ENCODE measurements at regions not wholly inside any gene's neighbourhood (a gene's known extent, or its start where the extent isn't known, plus 50 kb on each side); places are given as distances from the start of the nearest gene placed in this dataset.
A peak's percentile ranks its signal among the peaks of the same experiment; 100 is the strongest.

DNA sequence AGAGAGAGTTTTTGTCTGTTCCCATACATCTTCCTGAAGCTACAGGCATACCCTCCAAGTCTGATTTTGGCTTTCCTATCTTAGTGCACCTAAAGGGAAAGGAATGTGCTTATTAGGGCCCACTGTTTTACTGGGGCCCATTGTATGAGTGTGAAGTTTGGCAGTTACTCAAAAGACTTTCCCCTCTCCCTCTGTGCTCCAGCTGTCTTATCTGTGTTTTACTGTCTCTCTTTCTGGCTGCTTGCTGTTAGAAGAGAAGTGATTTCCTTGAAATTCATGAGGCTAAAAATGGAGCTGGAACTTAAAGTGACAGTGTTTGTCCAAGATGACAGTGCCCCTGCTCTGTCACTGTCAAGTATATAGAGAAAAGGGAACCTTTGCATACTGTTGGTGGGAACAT is 436.2 kb downstream of the OCA2 start:
- H3K27ac Mint-ChIP-seq, result no peak overlapping the region
- DNase-seq, result no peak
- no peaks in the 10 kb centered on the region for H3K4me1 Mint-ChIP-seq
- H3K4me3 Mint-ChIP-seq, result no peak overlapping the region
- H3K9me3 Mint-ChIP-seq, result peaks cover 9% of the 10 kb centered on the region
- H3K27me3 Mint-ChIP-seq, result no peaks in the 10 kb centered on the region
- no peaks in the 10 kb centered on the region for H3K36me3 Mint-ChIP-seq (ENCODE audit: low read depth)
- intact Hi-C loops (cut with micrococcal nuclease), result no loop called here

DNA sequence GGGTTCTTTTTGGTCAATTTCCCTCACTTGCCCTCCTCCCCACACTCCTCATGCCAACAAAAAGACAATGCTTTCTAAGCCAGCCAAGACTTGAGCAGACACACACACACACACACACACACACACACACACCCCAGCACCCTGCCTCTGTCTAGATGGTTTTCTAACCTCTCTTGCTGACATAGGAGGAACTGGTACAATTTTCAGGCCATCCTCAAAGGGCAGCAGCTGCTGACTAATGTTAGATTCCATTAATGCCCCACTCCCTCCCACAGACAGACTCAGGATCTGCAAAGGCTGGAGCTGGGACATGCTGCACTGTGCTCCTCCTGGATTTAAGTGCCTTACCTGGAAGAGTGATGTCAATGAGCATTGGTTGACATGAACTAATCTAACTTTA is 438.4 kb downstream of the OCA2 start:
- DNase-seq, result no peak
- intact Hi-C loops (cut with micrococcal nuclease), result no loop called here
- Mint-ChIP-seq H3K4me3 (no peak overlapping the region), H3K27me3 (no peaks in the 10 kb centered on the region), H3K9me3 (peaks cover 12% of the 10 kb centered on the region), H3K4me1 (no peaks in the 10 kb centered on the region), H3K36me3 (ENCODE audit: low read depth) (no peaks in the 10 kb centered on the region), H3K27ac (no peak overlapping the region)

DNA sequence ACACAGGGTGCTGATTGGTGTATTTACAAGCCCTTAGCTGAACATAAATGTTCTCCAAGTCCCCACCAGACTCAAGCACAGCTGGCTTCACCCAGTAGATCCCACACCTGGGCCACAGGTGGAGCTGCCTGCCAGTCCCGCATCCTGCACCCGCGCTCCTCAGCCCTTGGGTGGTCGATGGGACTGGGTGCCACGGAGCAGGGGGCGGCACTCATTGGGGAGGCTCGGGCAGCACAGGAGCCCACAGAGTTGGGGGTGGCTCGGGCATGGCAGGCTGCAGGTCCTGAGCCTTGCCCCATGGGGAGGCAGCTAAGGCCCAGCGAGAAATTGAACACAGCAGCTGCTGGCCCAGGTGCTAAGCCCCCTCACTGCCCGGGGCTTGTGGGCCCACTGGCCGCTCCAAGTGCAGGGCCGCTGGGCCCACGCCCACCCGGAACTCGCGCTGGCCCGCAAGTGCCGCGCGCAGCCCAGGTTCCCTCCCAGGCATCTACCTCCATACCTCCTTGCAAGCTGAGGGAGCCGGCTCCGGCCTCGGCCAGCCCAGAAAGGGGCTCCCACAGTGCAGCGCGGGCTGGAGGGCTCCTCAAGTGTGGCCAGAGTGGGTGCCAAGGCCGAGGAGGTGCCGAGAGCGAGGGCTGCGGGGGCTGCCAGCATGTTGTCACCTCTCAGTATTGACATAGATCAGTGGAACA is 442.7 kb downstream of the OCA2 start:
- Mint-ChIP-seq H3K4me3 (no peak overlapping the region), H3K9me3 (peaks cover 11% of the 10 kb centered on the region), H3K36me3 (ENCODE audit: low read depth) (no peaks in the 10 kb centered on the region), H3K4me1 (no peaks in the 10 kb centered on the region), H3K27ac (no peak overlapping the region), H3K27me3 (no peaks in the 10 kb centered on the region)
- intact Hi-C loops (cut with micrococcal nuclease), result no loop called here
- DNase-seq, result no peak

DNA sequence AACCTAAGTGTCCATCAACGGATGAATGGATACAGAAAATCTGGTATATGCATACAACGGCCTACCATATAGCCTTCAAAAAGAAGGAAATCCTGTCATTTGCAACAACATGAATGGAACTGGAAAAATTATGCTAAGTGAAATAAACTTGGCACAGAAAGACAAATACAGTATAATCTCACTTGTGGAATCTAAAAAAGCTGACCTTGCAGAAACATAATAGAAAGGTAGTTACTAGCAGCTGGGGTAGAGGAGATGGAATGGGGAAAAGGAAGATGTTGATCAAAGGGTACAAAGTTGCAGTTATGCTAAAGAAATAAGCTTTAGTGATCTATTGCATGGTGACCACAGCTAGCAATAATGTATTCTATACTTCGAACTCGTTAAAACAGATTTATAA is 444.1 kb downstream of the OCA2 start:
- Mint-ChIP-seq H3K27ac (no peak overlapping the region), H3K4me3 (no peak overlapping the region), H3K9me3 (peaks cover 11% of the 10 kb centered on the region), H3K27me3 (no peaks in the 10 kb centered on the region), H3K4me1 (no peaks in the 10 kb centered on the region), H3K36me3 (ENCODE audit: low read depth) (no peaks in the 10 kb centered on the region)
- intact Hi-C loops (cut with micrococcal nuclease), result no loop called here
- DNase-seq, result no peak

DNA sequence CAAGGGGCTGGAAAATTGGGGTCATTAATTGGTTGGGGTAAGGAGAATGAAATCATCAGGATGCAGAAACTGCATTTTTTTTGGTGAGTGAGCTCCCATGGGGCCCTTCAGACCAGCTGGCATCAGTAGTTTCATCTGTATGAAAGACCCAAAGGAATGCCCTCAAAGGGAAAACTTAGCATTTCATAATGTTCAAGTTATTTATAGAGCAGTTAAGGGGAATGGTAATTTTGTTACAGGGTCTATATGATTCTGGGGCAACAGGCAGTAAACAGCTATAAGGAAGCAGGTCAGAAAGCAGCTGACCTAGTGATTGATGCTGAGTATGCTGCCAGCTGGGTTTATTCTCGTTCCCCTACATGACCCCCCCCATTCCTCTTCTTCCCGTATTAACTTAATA is 448.9 kb downstream of the OCA2 start:
- H3K4me1 Mint-ChIP-seq, result no peaks in the 10 kb centered on the region
- no peak overlapping the region for H3K27ac Mint-ChIP-seq
- H3K27me3 Mint-ChIP-seq, result no peaks in the 10 kb centered on the region
- H3K9me3 Mint-ChIP-seq, result peaks cover 3% of the 10 kb centered on the region
- H3K36me3 Mint-ChIP-seq (ENCODE audit: low read depth), result no peaks in the 10 kb centered on the region
- intact Hi-C loops (cut with micrococcal nuclease), result no loop called here
- no peak for DNase-seq
- H3K4me3 Mint-ChIP-seq, result no peak overlapping the region

DNA sequence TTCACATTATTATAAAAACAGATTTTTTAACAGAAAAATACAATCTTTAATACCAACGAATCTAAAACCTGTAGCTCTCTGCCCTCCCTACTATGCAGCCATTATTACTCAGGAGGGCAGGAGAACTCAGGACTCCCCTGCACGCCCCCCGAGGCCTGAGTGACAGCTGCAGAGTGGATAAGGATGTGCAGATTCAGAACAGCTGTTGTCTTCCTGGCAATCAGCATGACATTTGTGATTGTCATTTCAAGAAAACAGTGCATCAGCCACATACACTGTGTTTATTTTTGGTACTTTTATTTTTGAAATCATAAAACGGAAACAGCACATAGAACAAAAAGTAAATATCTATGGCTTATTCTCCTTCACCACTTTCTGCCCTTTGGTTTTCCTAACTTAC is 450.8 kb downstream of the OCA2 start:
- intact Hi-C loops (cut with micrococcal nuclease), result no loop called here
- Mint-ChIP-seq H3K27ac (no peak overlapping the region), H3K36me3 (ENCODE audit: low read depth) (no peaks in the 10 kb centered on the region), H3K4me3 (no peak overlapping the region), H3K4me1 (no peaks in the 10 kb centered on the region), H3K27me3 (no peaks in the 10 kb centered on the region), H3K9me3 (peaks cover 6% of the 10 kb centered on the region)
- DNase-seq, result no peak

DNA sequence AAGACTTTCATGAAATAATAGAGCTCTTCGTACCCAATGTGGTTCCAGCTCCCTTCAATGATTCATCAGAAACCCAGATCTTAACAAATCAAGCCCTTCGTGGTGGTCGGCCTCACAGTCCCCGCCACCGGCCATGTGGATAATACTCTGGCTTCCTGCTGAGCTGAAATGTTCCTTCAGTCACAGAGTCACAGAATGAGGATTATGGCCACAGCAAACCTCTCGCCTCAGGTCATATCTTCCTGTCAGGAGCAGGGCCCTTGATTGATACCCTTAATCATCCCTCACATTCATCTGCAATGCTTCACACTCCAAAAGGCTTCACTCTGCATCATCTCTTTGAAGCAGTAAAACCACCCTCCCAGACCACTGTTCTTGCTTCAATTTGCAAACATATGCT is 452.6 kb downstream of the OCA2 start:
- intact Hi-C loops (cut with micrococcal nuclease), result no loop called here
- H3K9me3 Mint-ChIP-seq, result peaks cover 18% of the 10 kb centered on the region
- no peaks in the 10 kb centered on the region for H3K36me3 Mint-ChIP-seq (ENCODE audit: low read depth)
- no peaks in the 10 kb centered on the region for H3K27me3 Mint-ChIP-seq
- no peak for DNase-seq
- H3K4me3 Mint-ChIP-seq, result no peak overlapping the region
- H3K27ac Mint-ChIP-seq, result no peak overlapping the region
- H3K4me1 Mint-ChIP-seq, result no peaks in the 10 kb centered on the region

DNA sequence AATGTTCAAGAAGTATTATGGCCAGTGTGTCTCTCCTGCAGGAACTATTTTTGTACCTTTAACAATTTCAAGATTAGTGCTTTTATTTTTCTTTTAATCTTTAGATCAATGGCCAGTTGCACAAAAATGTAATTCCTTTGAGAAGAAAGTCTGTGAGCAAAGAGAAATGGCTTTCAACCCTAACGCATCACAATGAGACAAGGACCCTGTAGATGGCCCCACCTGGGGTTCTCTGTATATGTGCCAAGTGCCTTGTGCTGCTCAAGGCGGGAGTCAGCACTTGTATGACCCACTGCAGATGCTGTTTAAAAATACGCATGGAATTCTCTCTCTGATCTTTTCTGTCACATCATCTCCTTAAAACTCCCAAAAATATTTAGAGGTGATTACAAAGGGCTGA is 453.4 kb downstream of the OCA2 start:
- Mint-ChIP-seq H3K9me3 (peaks cover 19% of the 10 kb centered on the region), H3K4me1 (no peaks in the 10 kb centered on the region), H3K4me3 (no peak overlapping the region), H3K27ac (no peak overlapping the region), H3K27me3 (no peaks in the 10 kb centered on the region), H3K36me3 (ENCODE audit: low read depth) (no peaks in the 10 kb centered on the region)
- intact Hi-C loops (cut with micrococcal nuclease), result no loop called here
- no peak for DNase-seq

DNA sequence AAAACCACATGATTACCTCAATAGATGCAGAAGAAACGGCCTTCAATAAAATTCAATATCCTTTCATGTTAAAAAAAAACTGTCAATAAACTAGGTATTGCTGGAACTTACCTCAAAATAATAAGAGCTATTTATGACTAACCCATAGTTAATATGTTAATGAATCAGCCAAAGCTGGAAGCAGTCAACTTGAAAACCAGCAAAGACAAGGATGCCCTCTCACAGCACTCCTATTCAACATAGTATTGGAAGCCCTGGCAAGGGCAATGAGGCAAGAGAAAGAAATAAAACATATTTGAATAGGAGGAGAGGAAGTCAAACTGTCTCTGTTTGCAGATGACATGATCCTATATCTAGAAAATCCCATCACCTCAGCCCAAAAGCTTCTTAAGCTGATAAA is 456.1 kb downstream of the OCA2 start:
- H3K36me3 Mint-ChIP-seq (ENCODE audit: low read depth), result no peaks in the 10 kb centered on the region
- intact Hi-C loops (cut with micrococcal nuclease), result no loop called here
- H3K4me3 Mint-ChIP-seq, result no peak overlapping the region
- H3K27ac Mint-ChIP-seq, result no peak overlapping the region
- H3K9me3 Mint-ChIP-seq, result peaks cover 34% of the 10 kb centered on the region
- H3K27me3 Mint-ChIP-seq, result no peaks in the 10 kb centered on the region
- no peak for DNase-seq
- H3K4me1 Mint-ChIP-seq, result no peaks in the 10 kb centered on the region

DNA sequence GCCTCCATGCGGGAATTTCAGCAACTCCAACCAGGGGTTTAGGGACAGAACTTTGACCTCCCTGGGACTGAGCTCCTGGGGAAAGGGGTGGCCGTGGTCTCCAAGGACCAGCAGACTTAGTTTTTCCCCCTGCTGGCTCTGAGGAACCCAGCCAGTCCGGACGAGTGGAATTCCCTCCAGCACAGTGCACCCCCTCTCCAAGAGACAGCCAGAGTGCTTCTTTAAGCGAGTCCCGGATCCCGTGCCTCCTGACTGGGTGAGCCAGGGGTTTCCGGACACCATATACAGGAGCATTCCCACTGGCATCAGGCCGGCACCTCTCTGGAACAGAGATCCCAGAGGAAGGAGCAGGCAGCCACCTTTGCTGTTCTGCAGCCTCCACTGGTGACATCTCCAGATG is 459.5 kb downstream of the OCA2 start:
- intact Hi-C loops (cut with micrococcal nuclease), result no loop called here
- Mint-ChIP-seq H3K4me3 (no peak overlapping the region), H3K36me3 (ENCODE audit: low read depth) (no peaks in the 10 kb centered on the region), H3K4me1 (no peaks in the 10 kb centered on the region), H3K9me3 (peaks cover 33% of the 10 kb centered on the region), H3K27ac (no peak overlapping the region), H3K27me3 (no peaks in the 10 kb centered on the region)
- DNase-seq, result no peak

DNA sequence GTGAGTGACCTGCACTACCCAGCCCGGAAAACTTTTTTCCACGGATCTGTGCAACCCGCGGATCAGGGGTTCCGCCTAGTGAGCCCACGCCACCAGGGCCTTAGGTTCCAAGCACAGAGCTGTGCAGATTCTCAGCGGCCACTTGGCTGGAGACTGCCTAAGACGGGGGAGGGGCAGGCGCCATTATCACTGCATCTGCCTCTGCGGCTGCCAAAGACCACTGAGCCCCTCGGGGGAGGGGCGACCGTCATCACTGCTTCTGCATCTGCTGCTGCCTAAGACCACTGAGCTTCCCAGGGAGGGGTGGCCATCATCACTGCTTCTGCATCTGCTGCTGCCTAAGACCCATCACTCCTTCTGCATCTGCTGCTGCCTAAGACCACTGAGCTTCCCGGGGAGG is 460.2 kb downstream of the OCA2 start:
- no peak overlapping the region for H3K27ac Mint-ChIP-seq
- no peak overlapping the region for H3K4me3 Mint-ChIP-seq
- intact Hi-C loops (cut with micrococcal nuclease), result no loop called here
- no peaks in the 10 kb centered on the region for H3K36me3 Mint-ChIP-seq (ENCODE audit: low read depth)
- no peaks in the 10 kb centered on the region for H3K4me1 Mint-ChIP-seq
- no peaks in the 10 kb centered on the region for H3K27me3 Mint-ChIP-seq
- peaks cover 33% of the 10 kb centered on the region for H3K9me3 Mint-ChIP-seq
- no peak for DNase-seq

DNA sequence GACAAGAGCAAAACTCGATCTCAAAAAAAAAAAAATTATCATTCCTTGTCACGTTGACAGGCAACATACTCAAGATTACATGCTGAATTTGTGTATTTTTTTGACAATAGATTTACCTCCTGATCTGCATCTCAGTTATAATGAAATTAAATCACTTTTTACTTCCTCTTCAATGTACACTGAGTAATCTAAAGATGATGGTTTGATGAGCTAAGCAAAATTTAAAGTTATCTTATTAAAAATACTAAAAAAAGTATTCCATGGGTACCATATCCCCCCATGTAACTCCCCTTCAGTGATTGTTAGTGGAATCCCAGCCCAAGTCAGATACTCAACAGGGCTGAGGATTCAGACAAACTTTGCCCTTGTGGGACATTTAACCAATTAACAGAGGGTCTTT is 463.2 kb downstream of the OCA2 start:
- peaks cover 22% of the 10 kb centered on the region for H3K9me3 Mint-ChIP-seq
- no peaks in the 10 kb centered on the region for H3K4me1 Mint-ChIP-seq
- no peaks in the 10 kb centered on the region for H3K27me3 Mint-ChIP-seq
- DNase-seq, result no peak
- intact Hi-C loops (cut with micrococcal nuclease), result no loop called here
- no peak overlapping the region for H3K27ac Mint-ChIP-seq
- no peaks in the 10 kb centered on the region for H3K36me3 Mint-ChIP-seq (ENCODE audit: low read depth)
- no peak overlapping the region for H3K4me3 Mint-ChIP-seq

DNA sequence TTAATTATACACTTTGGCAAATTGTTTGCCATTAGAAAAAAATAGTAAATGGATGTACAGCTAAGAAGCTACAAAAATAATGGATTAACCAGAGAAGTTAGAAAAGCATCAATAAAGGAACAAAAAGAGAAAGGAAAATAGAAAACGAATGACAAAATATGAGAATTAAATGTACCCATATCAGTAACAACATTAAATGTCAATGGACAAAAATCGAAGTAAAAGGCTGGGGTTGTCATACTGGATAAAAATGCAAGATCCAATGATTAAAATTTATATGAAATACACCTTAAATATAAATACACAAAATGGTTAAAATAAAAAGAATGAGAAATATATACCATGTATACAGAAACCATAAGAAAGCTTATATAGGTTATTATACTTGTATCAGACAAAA is 470.6 kb downstream of the OCA2 start:
- no peak overlapping the region for H3K4me3 Mint-ChIP-seq
- no peak overlapping the region for H3K27ac Mint-ChIP-seq
- DNase-seq, result no peak
- peaks cover 18% of the 10 kb centered on the region for H3K9me3 Mint-ChIP-seq
- no peaks in the 10 kb centered on the region for H3K27me3 Mint-ChIP-seq
- H3K36me3 Mint-ChIP-seq (ENCODE audit: low read depth), result peaks cover 1% of the 10 kb centered on the region
- intact Hi-C loops (cut with micrococcal nuclease), result no loop called here
- H3K4me1 Mint-ChIP-seq, result no peaks in the 10 kb centered on the region

DNA sequence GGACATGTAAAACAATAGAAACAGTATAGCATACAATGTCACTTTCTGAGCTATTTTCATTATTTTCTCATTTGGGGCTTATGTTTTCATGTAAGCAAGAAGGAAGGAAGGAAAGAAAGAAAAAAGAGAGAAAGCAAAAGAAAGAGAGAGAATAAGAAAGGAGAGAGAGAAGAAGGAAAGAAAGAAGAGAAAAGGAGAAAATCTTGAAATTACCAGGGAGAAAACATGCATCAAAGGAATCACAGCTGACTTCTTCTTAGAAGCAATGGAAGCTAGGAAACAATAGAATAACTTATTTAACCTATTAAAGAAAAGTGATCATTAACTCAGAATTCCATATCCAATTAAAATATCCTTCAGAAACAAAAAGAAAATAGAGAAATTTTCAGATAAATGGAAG is 471.5 kb downstream of the OCA2 start:
- H3K4me1 Mint-ChIP-seq, result no peaks in the 10 kb centered on the region
- H3K27me3 Mint-ChIP-seq, result no peaks in the 10 kb centered on the region
- peaks cover 1% of the 10 kb centered on the region for H3K36me3 Mint-ChIP-seq (ENCODE audit: low read depth)
- H3K9me3 Mint-ChIP-seq, result peaks cover 26% of the 10 kb centered on the region
- no peak for DNase-seq
- no peak overlapping the region for H3K4me3 Mint-ChIP-seq
- intact Hi-C loops (cut with micrococcal nuclease), result no loop called here
- H3K27ac Mint-ChIP-seq, result no peak overlapping the region

DNA sequence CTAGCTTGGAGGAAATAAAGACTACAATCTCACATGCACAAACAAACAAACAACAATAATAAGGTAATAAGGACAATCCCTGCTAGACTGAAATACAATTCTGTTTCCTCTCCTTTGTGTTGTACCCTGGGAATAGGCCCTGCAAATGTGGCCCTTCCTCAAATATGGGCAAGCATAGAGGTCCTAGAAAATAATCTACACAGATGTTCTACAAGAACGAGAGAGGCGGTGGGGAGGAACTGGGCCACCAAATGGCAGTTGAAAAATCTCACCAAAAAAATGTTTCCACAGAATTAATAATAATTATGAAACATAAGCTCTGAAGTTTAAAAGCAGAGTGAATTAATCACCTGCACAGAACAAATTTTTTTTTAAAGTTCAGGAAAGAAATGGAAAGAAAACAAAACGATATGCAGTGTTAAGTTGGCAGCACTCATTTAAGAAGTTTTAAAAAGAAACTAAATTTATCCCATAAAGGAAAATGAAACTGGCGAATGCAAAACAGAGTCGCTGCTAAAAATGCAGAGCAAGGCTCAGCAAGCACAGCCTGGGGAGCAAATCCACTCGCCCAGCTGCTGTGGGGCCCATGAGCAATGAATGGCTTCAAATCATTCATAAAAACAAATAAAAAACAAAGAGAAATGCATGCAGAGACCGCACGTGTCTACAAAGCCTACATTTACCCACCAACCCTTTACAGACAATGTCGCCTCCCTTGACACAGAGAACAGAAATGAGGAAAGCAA is 475.4 kb downstream of the OCA2 start:
- H3K27me3 Mint-ChIP-seq, result no peaks in the 10 kb centered on the region
- intact Hi-C loops (cut with micrococcal nuclease), result no loop called here

More for the DNA sequence above, 475.4 kb downstream of the OCA2 start:
- H3K9me3 Mint-ChIP-seq, result peaks cover 21% of the 10 kb centered on the region
- H3K4me3 Mint-ChIP-seq, result no peak overlapping the region
- peak; percentile 14 for DNase-seq
- no peaks in the 10 kb centered on the region for H3K4me1 Mint-ChIP-seq
- H3K27ac Mint-ChIP-seq, result no peak overlapping the region
- H3K36me3 Mint-ChIP-seq (ENCODE audit: low read depth), result peaks cover 1% of the 10 kb centered on the region
